ENCODE measurements at regions not wholly inside any gene's neighbourhood (a gene's known extent, or its start where the extent isn't known, plus 50 kb on each side); places are given as distances from the start of the nearest gene placed in this dataset.
A peak's percentile ranks its signal among the peaks of the same experiment; 100 is the strongest.

- no peak for DNase-seq (ENCODE audit: low spot score)
Observed at GRCh38 chr6:119598883-119599282, 249.3 kb upstream of the MAN1A1 start.

DNA sequence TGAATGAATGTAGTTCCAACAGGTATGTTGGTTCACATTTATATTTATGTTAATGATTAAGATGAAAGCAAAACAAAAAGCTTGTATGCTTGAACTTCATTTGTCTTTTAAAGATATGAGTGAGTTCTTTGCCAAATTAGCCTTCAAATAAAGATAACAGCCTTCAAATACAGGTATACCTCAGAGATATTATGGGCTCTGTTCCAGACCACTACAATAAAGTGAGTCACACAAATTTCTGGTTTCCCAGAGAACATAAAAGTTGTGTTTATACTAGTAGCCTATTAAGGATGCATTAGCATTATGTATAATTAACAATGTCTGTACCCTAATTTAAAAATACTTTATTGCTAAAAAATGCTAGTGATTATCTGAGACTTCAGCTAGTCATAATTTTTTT is 245.3 kb upstream of the MAN1A1 start:
- no peak for DNase-seq (ENCODE audit: low spot score)

- no peak for DNase-seq (ENCODE audit: low spot score)
Observed at GRCh38 chr6:119591235-119591634, 241.7 kb upstream of the MAN1A1 start.

DNA sequence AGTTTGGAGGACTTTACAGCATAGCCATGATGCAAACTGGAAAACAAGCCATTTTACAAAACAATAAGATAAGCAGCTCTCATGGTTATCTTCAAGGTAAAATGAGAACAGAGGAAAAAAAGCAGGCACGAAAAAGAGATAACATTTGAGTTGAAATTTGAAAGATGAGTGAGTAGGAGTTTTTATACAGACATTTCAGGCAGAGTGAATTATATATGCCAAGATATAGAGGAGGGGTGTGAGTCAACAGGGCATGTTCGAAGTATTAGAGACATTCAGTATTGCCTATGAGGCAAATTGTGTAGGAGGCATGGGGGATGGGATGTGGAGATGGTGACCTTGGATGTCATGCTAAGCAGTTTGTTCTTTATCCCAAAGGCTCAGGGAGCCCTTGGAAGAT is 240.5 kb upstream of the MAN1A1 start:
- DNase-seq (ENCODE audit: low spot score): no peak

DNA sequence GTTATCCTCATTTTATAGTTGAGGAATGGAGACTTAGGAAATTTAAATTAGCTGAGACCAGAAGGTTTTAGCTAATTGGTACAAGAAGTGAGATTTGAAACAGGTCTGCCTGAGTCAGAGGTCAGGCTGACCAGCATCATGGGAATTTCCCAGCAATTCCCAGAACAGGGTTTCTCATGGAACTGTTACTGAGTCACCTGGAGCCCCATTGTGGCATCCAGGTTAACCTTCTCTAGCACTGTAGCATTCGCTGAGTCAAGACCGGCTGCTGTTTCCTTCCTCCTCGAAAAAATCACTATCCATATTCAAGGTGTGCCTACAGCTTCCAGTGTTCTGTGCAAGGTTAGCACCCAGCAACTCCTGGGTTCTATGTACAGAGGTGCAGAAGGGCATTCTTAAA is 238.0 kb upstream of the MAN1A1 start:
- no peak for DNase-seq (ENCODE audit: low spot score)

DNA sequence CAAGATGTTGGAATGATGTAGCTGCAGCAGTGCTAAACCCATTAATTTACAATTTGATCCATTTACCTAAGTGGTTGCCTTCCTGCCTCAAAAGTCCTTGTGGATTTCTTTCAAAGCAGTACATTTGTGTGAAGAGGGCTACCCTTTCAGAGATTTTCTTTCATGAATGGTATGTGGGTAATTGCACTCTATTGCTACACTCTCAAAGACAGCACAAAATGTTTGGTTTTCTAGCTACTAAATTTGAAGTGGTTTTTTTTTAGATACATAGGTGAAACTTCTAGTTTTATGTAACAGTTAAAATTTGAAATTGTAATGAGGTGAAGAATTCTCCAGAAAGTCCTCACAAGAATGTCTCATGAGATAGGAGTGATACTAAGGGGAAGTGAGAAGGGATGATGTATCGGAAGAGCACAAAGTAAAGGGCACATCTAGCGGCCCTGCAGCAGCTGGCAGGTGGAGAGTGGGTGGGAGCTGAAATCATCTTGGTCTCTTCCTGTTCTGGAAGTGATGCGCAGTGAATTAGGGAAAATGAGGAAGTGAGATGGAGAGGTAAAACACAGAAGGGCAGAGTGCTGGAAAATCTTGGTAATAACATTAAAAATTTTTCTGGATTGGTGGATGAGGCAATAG is 236.8 kb upstream of the MAN1A1 start:
- DNase-seq (ENCODE audit: low spot score): no peak

DNA sequence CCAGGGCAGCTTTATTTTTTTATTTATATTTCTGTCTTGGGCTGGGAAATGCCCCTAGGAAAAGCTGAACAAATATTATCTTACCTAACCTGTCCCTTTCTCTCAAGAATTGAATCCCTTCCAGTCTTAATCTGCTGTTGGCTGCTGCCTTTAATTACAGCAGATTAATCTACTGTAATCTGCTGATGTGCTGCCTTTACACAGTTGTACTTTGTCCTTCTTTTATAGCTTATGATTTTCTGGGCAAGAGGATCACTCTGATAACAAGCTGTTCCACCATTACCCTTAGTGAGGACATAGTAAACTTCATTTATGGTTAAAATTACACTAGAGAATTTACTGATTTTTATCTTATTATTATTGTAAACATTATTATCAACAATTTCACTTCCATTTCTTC is 234.5 kb upstream of the MAN1A1 start:
- peak; percentile 24 for DNase-seq (ENCODE audit: low spot score)

DNA sequence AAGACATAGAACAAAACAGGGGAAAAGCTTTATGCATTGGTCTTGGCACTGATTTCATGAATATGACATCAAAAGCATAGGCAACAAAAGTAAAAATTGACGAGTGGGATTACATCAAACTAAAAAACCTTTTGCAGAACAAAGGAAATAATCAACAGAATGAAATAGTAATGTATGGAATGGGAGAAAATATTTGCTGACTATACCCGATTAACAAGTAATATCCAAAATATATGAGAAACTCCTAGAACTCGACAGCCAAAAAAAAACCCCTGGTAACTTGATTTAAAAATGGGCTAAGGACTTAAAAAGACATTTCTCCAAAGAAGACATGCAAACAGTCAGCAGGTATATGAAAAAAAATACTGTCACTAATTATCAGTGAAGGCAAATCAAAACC is 231.7 kb upstream of the MAN1A1 start:
- DNase-seq (ENCODE audit: low spot score): no peak

GRCh38 chr6:119575721-119576120 is 226.2 kb upstream of the MAN1A1 start:
- DNase-seq (ENCODE audit: low spot score): no peak

- no peak for DNase-seq (ENCODE audit: low spot score)
Observed at GRCh38 chr6:119568580-119568979, 219.0 kb upstream of the MAN1A1 start.

- no peak for DNase-seq (ENCODE audit: low spot score)
Observed at GRCh38 chr6:119566546-119567260, 217.1 kb upstream of the MAN1A1 start.

DNA sequence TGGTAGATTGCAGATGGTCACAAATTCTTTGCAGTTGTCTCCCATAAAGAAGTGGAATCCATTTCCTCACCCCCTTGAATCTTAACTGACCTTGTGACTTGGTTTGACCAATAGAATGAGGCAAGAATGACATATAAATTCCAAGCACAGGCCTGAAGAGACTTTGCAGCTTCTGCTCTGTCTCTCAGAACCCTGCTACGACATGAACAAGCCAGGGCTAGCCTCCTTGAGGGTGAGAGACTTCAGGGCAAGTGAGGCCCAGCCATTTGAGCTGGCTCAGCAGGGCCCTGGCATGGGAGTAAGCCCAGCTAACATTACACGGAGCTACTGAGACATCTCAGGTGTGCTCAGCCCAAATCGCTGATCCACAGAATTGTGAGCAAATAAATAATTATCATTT is 216.3 kb upstream of the MAN1A1 start:
- DNase-seq (ENCODE audit: low spot score): no peak

GRCh38 chr6:119562168-119562567 is 212.6 kb upstream of the MAN1A1 start:
- no peak for DNase-seq (ENCODE audit: low spot score)

GRCh38 chr6:119559586-119559985 is 210.0 kb upstream of the MAN1A1 start:
- DNase-seq (ENCODE audit: low spot score): no peak

GRCh38 chr6:119557239-119557638 is 207.7 kb upstream of the MAN1A1 start:
- DNase-seq (ENCODE audit: low spot score): no peak

- no peak for DNase-seq (ENCODE audit: low spot score)
Observed at GRCh38 chr6:119552021-119552420, 202.5 kb upstream of the MAN1A1 start.

DNA sequence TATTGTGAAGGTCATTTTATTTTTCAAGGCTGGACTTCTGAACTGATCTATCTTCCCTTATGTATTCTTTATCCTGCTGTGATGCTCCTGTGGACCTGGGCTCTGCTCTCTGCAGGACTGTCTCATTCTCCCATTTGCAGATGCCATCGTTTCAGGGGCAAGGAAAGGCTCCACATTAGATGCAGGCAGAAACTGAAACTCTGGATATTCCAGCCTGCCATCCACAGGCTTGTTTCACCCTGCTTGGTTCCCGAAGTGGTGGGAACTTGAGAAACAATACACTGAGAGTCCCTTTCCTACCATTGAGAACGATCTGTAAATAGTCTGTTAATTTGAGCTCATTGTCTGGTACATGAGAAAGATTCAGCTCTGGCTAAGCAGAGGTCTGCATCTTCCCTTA is 197.5 kb upstream of the MAN1A1 start:
- DNase-seq (ENCODE audit: low spot score): no peak

- no peak for DNase-seq (ENCODE audit: low spot score)
Observed at GRCh38 chr6:119545245-119545644, 195.7 kb upstream of the MAN1A1 start.

DNA sequence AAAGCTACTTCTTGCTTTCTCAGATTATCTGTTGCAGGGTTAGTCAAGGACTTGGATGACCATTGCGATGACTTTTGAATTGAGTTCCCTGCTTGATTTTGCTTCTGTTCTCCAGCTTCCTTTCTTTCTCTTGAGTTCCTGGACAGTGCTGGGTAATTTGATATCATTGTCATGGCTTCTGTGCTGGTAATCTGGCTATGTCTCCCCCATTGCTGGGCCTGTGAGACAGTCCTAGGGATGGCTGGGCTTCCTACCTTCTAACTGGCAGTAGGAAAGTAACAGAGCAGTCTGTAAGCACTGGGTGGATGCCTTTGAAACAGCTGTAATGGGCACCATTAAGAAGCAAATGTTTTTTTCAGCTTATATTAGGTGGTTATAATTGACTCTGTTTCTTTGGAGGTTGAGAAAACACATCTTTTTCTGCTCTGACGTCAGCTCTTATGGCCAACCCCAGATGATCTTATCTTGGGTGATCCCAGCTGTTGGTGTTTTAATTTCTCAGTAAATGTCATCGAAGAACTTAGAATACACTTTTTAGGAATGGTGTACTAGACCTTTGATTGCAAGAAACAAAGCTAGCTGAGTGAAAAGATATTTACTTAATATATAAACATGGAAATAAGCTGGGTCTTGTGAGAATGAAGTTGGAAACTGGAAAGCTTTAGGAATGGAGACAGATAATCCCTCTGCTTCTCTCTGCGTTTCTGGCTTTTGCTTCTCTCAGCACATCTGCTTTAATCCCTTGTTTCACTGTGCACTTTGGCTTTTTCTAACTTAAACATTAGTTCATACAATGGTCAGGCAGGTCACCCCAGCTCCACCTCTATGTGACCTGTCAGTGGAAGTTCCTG is 195.0 kb upstream of the MAN1A1 start:
- no peak for DNase-seq (ENCODE audit: low spot score)

- DNase-seq (ENCODE audit: low spot score): no peak
Observed at GRCh38 chr6:119543332-119543731, 193.8 kb upstream of the MAN1A1 start.

DNA sequence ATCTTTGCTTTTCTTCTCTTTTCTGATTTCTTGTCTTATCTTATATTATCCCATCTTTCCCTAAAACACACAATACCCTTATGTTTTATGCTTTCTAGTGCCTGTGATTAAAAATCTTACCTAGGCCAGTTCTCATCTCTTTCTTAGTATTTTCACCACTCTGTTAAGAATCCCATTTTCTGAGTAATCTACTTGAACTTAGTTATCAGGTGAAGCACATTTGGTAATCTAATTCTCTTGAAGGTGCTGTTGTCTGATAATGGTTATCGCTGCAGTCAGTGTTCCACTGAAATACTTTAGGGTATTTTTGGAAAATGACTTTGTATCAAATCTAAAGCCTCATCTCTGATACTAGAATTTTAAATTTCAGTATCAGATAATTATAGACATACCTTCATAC is 192.5 kb upstream of the MAN1A1 start:
- DNase-seq (ENCODE audit: low spot score): no peak

DNA sequence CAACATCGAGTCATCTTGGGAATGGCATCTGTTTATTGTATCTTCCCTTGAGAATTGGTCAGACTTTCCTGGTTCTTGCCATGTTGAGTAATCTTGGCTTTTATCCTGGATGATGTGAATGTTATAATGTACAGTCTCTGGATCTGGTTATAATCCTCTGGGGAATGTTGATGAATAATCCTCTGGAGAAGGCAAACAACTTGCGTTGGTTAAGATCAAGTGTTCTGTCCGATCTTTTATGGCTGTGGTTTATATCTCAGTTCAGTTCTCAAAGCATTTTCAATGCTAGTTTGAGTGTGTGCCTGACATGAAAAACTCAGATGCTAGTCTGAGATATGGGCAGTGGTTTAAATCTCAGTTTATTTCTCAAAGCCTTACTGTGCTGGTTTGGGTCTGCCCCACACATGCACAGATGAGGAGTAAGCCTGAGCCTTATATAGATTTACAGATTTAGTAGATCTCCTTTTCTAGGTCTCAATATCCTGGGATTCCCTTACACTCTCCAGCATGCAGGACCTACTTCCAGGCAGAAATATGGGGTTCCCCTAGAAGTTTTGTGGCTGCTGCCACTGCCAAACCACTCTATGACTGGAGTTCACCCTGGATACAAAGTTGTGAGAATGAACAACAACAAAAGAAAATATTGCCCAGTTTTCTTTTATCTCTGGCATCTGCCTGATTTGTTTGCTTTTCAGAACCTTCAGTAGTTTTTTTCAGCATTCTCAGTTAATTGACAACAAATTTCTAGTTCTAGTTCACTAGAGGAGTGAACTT is 191.8 kb upstream of the MAN1A1 start:
- DNase-seq (ENCODE audit: low spot score): peak; percentile 50

Measured in D341Med (cell line).